ENCODE measurements at regions not wholly inside any gene's neighbourhood (a gene's known extent, or its start where the extent isn't known, plus 50 kb on each side); places are given as distances from the start of the nearest gene placed in this dataset.

DNA sequence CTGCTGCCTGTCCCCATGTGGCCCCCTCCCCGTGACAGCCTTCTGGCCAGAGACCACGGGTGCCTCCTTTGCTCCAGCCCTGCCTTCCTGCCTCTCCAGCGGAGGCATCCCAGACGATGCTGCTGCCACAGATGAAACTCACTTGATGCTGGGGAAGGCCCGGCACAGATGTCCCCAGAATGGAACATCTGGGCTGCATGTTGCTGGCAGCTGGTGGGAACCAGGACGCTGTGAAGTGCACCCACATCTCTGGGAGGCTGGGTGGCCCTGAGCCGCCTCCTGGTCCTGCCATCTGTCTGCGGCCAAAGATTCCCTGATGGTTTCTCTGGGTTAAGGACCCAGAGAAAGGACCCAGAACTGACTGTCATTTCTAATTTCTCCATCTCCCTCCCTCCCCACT lies 51.9 kb upstream of the PTPRS start:
- Histone ChIP-seq H3K4me1 (ENCODE audit: control insufficient read depth in 1 of 2, insufficient read depth in 2 of 2, low read length in 2 of 2) (no peaks in the 10 kb centered on the region), H3K79me2 (ENCODE audit: insufficient read depth, low read length) (no peaks in the 10 kb centered on the region), H3K9me2 (ENCODE audit: insufficient read depth) (no peaks in the 10 kb centered on the region), H2AFZ (ENCODE audit: low read depth, low read length, poor library complexity, severe bottlenecking) (no peak overlapping the region), H4K20me1 (ENCODE audit: insufficient read depth) (no peaks in the 10 kb centered on the region), H3K9me3 (ENCODE audit: control insufficient read depth in 1 of 2, insufficient read depth in 1 of 2, low read depth in 1 of 2, low read length in 2 of 2) (no peaks in the 10 kb centered on the region; a peak in 1 of 4 replicates), H3K27ac (ENCODE audit: low read depth, low read length) (no peak overlapping the region), H3K4me3 (replicated peaks in 1 of 2; ENCODE audit: low read depth in 1 of 2, low read length in 2 of 2) (no peak overlapping the region), H3K9ac (ENCODE audit: low read length) (no peak overlapping the region), H3K27me3 (ENCODE audit: insufficient read depth, low read length) (peaks cover 20% of the 10 kb centered on the region), H3K36me3 (ENCODE audit: control insufficient read depth in 1 of 2, insufficient read depth in 2 of 2, low read length in 2 of 2) (no peaks in the 10 kb centered on the region), H3K4me2 (ENCODE audit: low read length) (no peak overlapping the region)
- POLR2A ChIA-PET, result no interaction called here
- RAD21 ChIA-PET (ENCODE audit: low non-redundant PET in 1 of 2, low total read pairs in 2 of 2, uncharacterized antibody in 2 of 2, unreplicated experiment in 2 of 2), result no interaction called here
- intact Hi-C loops (cut with micrococcal nuclease), result no loop called here
- DNase-seq (ENCODE audit: low read depth, low spot score) (no peak), ATAC-seq (no peak)
- no TSS peak for BruUV-seq (replicated peaks)
- CTCF ChIA-PET, result no interaction called here
- TF ChIP-seq, protein P1, sequence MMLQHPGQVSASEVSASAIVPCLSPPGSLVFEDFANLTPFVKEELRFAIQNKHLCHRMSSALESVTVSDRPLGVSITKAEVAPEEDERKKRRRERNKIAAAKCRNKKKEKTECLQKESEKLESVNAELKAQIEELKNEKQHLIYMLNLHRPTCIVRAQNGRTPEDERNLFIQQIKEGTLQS (IDR thresholded peaks at IDR 0.05), result no peak
- no peak for TF ChIP-seq ZBTB33 (IDR thresholded peaks at IDR 0.05; ENCODE audit: extremely low read depth, insufficient replicate concordance, low read length)
- TF ChIP-seq CBX3 (IDR thresholded peaks at IDR 0.05; ENCODE audit: low read depth), result no peak
- no peak for TF ChIP-seq POLR2A (IDR thresholded peaks at IDR 0.05; ENCODE audit: borderline replicate concordance, extremely low read depth, insufficient read depth, insufficient read length)
- TF ChIP-seq ZFX (IDR thresholded peaks at IDR 0.05), result no peak
- no peak for TF ChIP-seq YY1 (IDR thresholded peaks at IDR 0.05; ENCODE audit: extremely low read depth, insufficient replicate concordance, low read depth, low read length)
- no peak for TF ChIP-seq TCF7L2 (IDR thresholded peaks at IDR 0.05; ENCODE audit: borderline replicate concordance, extremely low read depth, insufficient read depth, insufficient read length)
- TF ChIP-seq POLR2AphosphoS5 (IDR thresholded peaks at IDR 0.05; ENCODE audit: low read depth, low read length), result no peak
- TF ChIP-seq ELF1 (IDR thresholded peaks at IDR 0.05; ENCODE audit: borderline replicate concordance, low read depth), result no peak
- TF ChIP-seq, protein P2, sequence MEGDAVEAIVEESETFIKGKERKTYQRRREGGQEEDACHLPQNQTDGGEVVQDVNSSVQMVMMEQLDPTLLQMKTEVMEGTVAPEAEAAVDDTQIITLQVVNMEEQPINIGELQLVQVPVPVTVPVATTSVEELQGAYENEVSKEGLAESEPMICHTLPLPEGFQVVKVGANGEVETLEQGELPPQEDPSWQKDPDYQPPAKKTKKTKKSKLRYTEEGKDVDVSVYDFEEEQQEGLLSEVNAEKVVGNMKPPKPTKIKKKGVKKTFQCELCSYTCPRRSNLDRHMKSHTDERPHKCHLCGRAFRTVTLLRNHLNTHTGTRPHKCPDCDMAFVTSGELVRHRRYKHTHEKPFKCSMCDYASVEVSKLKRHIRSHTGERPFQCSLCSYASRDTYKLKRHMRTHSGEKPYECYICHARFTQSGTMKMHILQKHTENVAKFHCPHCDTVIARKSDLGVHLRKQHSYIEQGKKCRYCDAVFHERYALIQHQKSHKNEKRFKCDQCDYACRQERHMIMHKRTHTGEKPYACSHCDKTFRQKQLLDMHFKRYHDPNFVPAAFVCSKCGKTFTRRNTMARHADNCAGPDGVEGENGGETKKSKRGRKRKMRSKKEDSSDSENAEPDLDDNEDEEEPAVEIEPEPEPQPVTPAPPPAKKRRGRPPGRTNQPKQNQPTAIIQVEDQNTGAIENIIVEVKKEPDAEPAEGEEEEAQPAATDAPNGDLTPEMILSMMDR (IDR thresholded peaks at IDR 0.05 in 2 of 3, conservative IDR thresholded peaks at IDR 0.05 in 1 of 3; ENCODE audit: borderline replicate concordance in 1 of 3, insufficient read depth in 1 of 3, low read depth in 2 of 3, low read length in 2 of 3), result no peak
- no peak for TF ChIP-seq EZH2phosphoT487 (IDR thresholded peaks at IDR 0.05; ENCODE audit: borderline replicate concordance)

All from HCT116 (cell line).